MCF 10A (cell line): ENCODE measurements at regions not wholly inside any gene's neighbourhood (a gene's known extent, or its start where the extent isn't known, plus 50 kb on each side); places are given as distances from the start of the nearest gene placed in this dataset.

ENCODE experiments used
- BruUV-seq: library from RNA; stranded (reverse); fragments of 400-500 nt; replicated peaks from 2 replicates; lab custom pipeline; 2021; lab: Mats Ljungman, UMichigan
- CTCF ChIA-PET: fragments of 300-600 bp; sonication (Branson Sonifier 250); formaldehyde crosslinking; extraction: SDS; loops from one replicate; lab custom pipeline; 2021; ENCODE audit warnings: antibody characterized with exemption, inconsistent platforms; lab: Yijun Ruan, JAX
- POLR2A ChIA-PET: fragments of 300-600, 350-650 bp; sonication (Branson Sonifier 250); formaldehyde crosslinking; extraction: SDS; loops from one replicate; lab custom pipeline; 2020; ENCODE audit warnings: antibody characterized with exemption, inconsistent platforms; lab: Yijun Ruan, JAX
- DNase-seq: peaks from one replicate; pipeline ENCODE4 v3.0.0-alpha.2; 2018; ENCODE audit not compliant: unreplicated experiment
- H3K27ac Mint-ChIP-seq: one replicate; pipeline ENCODE4 v1.8.0; 2022; ENCODE audit warnings: mild to moderate bottlenecking, low read depth, mixed read lengths; ENCODE audit not compliant: unreplicated experiment
- H3K27me3 Mint-ChIP-seq: one replicate; pipeline ENCODE4 v1.8.0; 2022; ENCODE audit warnings: mixed read lengths; ENCODE audit not compliant: insufficient read depth, unreplicated experiment
- H3K36me3 Mint-ChIP-seq: one replicate; pipeline ENCODE4 v1.8.0; 2022; ENCODE audit warnings: mild to moderate bottlenecking, moderate library complexity, mixed read lengths; ENCODE audit not compliant: insufficient read depth, unreplicated experiment
- H3K4me1 Mint-ChIP-seq: one replicate; pipeline ENCODE4 v1.8.0; 2022; ENCODE audit warnings: mixed read lengths; ENCODE audit not compliant: insufficient read depth, unreplicated experiment
- H3K4me3 Mint-ChIP-seq: one replicate; pipeline ENCODE4 v1.8.0; 2022; ENCODE audit warnings: mild to moderate bottlenecking, moderate library complexity, mixed read lengths; ENCODE audit not compliant: unreplicated experiment
- H3K9me3 Mint-ChIP-seq: one replicate; pipeline ENCODE4 v1.8.0; 2022; ENCODE audit warnings: mixed read lengths; ENCODE audit not compliant: unreplicated experiment
- intact Hi-C: fragments of 100-400 bp; cut with micrococcal nuclease; formaldehyde crosslinking; loops from 2 replicates; pipeline ENCODE4 v1.14.1; 2022
- TF ChIP-seq, protein P1 (sequence below): fragments of 200-600 bp; IDR thresholded peaks from one replicate; pipeline ENCODE4 v1.8.0; 2022; ENCODE audit warnings: antibody characterized with exemption, mild to moderate bottlenecking; ENCODE audit not compliant: unreplicated experiment

DNA sequence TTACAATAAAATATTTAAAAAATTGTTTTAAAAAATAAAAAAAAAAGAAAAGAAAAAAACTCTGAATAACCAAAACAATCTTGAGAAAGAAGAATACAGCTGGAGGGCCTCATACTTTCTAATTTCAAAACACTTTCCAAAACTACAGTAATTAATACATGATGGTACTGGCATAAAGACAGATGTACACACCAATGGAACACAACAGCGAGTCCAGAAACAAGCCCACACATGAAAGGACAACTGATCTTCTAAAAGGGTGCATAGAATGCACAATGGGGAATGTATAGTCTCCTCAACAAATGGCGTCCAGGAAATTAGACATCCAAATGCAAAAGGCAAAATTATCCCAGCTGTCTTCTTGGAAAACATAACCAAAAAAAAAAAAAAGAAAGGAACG is 99.6 kb downstream of the LURAP1L start:
- no TSS peak for BruUV-seq
- peaks cover 3% of the 10 kb centered on the region for H3K9me3 Mint-ChIP-seq
- no peak overlapping the region for H3K4me3 Mint-ChIP-seq
- no peaks in the 10 kb centered on the region for H3K36me3 Mint-ChIP-seq
- H3K27me3 Mint-ChIP-seq = no peaks in the 10 kb centered on the region
- H3K4me1 Mint-ChIP-seq = peaks cover 29% of the 10 kb centered on the region
- ChIA-PET CTCF (interaction anchor here (0.6 to 1.0 kb wide), 4 partner anchors 10 to 1151 kb away, joined by 3 to 4 read pairs (median 3); no protein-coding TSS in a partner anchor), POLR2A (interaction anchor here (0.9 to 1.2 kb wide), 5 partner anchors 14 to 98 kb away, joined by 3 to 5 read pairs (median 4); no protein-coding TSS in a partner anchor)
- no peak for DNase-seq
- H3K27ac Mint-ChIP-seq = peak overlapping the region; percentile 31
- intact Hi-C loops = no loop called here
- TF ChIP-seq, protein P1, sequence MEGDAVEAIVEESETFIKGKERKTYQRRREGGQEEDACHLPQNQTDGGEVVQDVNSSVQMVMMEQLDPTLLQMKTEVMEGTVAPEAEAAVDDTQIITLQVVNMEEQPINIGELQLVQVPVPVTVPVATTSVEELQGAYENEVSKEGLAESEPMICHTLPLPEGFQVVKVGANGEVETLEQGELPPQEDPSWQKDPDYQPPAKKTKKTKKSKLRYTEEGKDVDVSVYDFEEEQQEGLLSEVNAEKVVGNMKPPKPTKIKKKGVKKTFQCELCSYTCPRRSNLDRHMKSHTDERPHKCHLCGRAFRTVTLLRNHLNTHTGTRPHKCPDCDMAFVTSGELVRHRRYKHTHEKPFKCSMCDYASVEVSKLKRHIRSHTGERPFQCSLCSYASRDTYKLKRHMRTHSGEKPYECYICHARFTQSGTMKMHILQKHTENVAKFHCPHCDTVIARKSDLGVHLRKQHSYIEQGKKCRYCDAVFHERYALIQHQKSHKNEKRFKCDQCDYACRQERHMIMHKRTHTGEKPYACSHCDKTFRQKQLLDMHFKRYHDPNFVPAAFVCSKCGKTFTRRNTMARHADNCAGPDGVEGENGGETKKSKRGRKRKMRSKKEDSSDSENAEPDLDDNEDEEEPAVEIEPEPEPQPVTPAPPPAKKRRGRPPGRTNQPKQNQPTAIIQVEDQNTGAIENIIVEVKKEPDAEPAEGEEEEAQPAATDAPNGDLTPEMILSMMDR = no peak

DNA sequence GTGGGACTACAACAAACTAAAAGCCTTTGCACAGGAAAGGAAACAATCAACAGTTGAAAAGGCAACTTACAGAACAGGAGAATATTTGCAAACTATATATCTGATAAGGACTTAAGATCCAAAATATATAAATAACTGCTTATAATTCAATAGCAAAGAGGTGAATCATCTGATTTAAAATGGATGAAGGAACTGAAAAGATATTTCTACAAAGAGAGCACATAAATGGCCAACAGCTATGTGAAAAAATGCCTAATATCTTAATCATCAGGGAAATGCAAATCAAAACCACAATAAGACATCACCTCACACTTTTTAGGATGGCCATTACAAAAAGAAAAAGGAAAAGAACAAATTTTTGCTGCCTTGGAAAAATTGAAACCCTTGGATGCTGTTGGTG is 100.4 kb downstream of the LURAP1L start:
- no peak for DNase-seq

DNA sequence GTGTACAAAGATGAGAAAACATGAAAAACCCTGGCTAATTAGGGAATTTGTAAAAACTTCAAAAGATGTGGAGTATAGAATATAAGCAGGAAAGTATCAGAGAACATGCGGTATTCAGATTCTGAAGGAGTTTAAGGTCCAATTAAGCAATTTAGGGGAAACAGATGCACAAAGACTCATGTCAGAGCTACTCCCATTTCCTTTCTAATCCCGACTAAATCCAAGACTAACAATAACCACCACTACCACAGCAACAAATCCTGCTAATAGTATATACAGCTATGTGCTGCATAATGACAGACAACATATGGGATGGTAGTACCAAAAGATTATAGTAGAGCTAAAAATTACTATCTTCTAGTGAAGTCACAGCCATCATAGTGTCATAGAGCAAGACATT is 102.1 kb downstream of the LURAP1L start:
- intact Hi-C loops = no loop called here
- TF ChIP-seq, protein P1 = no peak
- no TSS peak for BruUV-seq
- H3K9me3 Mint-ChIP-seq = no peaks in the 10 kb centered on the region
- H3K36me3 Mint-ChIP-seq = no peaks in the 10 kb centered on the region
- no peaks in the 10 kb centered on the region for H3K27me3 Mint-ChIP-seq
- POLR2A ChIA-PET = interaction anchor here (0.9 to 5.4 kb wide), 4 partner anchors 58 to 155 kb away, joined by 3 to 42 read pairs (median 4); partner anchors contain the start of gene LURAP1L
- CTCF ChIA-PET = interaction anchor here (1.3 kb wide), 1 partner anchor 10 kb away, joined by 3 read pairs; no protein-coding TSS in a partner anchor
- no peak for DNase-seq
- H3K4me1 Mint-ChIP-seq = peaks cover 29% of the 10 kb centered on the region
- H3K4me3 Mint-ChIP-seq = no peak overlapping the region
- no peak overlapping the region for H3K27ac Mint-ChIP-seq

More for the DNA sequence above, 100.4 kb downstream of the LURAP1L start:
- Mint-ChIP-seq H3K27me3 (no peaks in the 10 kb centered on the region), H3K4me1 (peaks cover 29% of the 10 kb centered on the region), H3K36me3 (no peaks in the 10 kb centered on the region), H3K9me3 (no peaks in the 10 kb centered on the region), H3K4me3 (no peak overlapping the region), H3K27ac (peak overlapping the region; percentile 31)
- intact Hi-C loops = no loop called here
- ChIA-PET CTCF (interaction anchor here (0.6 to 1.0 kb wide), 5 partner anchors 60 to 1152 kb away, joined by 3 to 4 read pairs (median 3); no protein-coding TSS in a partner anchor), POLR2A (interaction anchor here (0.6 to 1.2 kb wide), 5 partner anchors 57 to 213 kb away, joined by 3 to 4 read pairs (median 4); no protein-coding TSS in a partner anchor)
- BruUV-seq = no TSS peak
- TF ChIP-seq, protein P1 = no peak

DNA sequence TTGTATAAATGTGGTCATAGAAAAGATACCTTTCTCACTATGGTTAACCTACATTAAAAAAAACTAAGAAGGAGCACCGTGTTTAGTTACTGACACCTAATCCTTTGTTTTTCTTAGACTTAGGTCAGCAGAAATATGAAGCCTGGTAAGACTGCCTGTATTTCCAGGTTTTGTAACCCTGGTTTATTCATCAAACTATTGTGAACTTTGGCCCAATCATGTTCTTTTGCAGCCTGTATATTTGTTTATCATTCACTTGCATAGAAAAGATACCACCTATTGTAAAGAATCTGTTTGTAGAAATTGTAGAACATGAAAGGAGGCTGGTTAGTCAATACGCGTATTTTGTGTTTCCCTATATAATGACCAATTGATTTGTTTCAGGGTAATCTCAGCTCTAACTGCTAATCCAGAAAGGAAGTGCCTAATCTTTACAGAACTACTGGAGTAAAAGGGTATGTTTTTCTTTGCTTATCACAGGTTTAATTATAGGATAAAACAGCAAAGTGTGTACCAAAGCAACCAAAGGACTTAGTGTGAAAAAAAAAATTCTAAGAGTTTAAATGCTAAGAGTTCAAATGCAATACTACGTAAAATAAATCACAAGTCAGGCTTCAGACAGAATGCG is 103.6 kb downstream of the LURAP1L start:
- Mint-ChIP-seq H3K27ac (peak overlapping the region; percentile 62), H3K4me3 (no peak overlapping the region), H3K4me1 (peaks cover 34% of the 10 kb centered on the region), H3K9me3 (no peaks in the 10 kb centered on the region), H3K27me3 (no peaks in the 10 kb centered on the region), H3K36me3 (no peaks in the 10 kb centered on the region)
- no TSS peak for BruUV-seq
- ChIA-PET POLR2A (interaction anchor here (1.1 to 5.4 kb wide), 3 partner anchors 65 to 102 kb away, joined by 4 to 42 read pairs (median 6); partner anchors contain the start of gene LURAP1L), CTCF (interaction anchor here (0.8 to 2.4 kb wide), 3 partner anchors 102 to 155 kb away, joined by 4 to 11 read pairs (median 5); partner anchors contain the start of gene LURAP1L)
- TF ChIP-seq, protein P1 = no peak
- intact Hi-C loops = no loop called here
- DNase-seq = peak; percentile 64
